Stimulated activated CD4-positive, alpha-beta T cell treated with anti-CD3 and anti-CD28 coated beads, Interleukin-15, amount 100 ng/mL, for 48 hours (primary cell): ENCODE measurements at regions not wholly inside any gene's neighbourhood (a gene's known extent, or its start where the extent isn't known, plus 50 kb on each side); places are given as distances from the start of the nearest gene placed in this dataset.

Experiments used
- DNase-seq, 2 donors: peaks; one replicate each; pipeline ENCODE4 v3.0.0-alpha.2; 2020; ENCODE audit warnings: low read depth in 2 of 2

DNA sequence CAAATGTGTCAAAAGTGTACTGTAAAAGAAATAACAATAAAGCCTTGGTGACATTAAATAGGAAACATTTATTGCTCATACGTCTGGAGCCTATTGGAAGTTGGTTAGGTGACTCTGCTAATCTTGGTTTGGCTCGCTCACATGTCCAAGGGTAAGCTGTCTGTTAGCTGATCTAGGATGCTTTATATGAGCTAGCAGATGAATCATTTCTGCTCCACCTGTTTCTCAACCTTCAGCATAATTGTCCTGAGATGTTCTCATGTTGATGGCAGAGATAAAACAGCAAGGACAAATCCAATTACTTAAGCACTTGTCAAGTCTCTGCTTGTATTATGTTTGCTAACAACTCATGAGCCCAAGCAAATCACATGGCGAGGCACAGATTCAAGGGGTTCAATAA, 56.0 kb upstream of the CD53 start:
- DNase-seq: no peak

DNA sequence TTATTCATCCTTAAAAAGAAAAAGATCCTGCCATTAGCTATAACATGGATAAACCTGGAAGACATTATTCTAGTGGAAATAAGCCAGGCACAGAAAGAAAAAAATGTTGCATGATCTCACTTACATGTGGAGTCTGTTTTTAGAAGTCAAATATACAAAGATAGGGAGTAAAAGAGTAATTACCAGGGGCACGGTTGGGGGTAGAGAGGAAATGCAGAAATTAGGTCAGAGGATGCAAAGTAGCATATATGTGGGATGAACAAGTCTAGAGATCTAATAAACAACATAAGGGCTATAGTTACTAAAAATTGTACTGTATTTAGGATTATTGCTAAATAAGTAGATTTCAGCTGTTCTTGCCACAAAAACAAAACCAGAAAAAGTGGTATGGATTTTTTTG, 61.4 kb upstream of the CD53 start:
- no peak for DNase-seq

DNA sequence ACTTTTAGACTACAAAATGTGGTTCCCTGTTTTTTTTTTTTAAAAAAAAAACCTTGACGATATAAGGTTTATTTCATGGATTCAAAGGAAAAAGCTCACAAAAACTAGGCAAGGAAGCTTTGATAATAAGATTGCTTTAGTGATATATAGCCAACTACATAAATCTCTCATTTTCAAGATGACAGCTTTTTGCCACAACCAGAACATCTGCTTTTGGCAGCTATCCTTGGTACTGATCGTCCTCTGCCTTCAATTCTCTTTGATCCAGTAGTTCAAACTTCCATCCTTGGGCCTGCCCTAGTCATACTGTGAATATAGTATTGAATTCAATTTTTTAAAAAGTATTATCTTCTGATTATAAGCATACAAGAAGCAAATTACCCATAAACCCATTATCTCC, 72.9 kb upstream of the CD53 start:
- DNase-seq: no peak

DNA sequence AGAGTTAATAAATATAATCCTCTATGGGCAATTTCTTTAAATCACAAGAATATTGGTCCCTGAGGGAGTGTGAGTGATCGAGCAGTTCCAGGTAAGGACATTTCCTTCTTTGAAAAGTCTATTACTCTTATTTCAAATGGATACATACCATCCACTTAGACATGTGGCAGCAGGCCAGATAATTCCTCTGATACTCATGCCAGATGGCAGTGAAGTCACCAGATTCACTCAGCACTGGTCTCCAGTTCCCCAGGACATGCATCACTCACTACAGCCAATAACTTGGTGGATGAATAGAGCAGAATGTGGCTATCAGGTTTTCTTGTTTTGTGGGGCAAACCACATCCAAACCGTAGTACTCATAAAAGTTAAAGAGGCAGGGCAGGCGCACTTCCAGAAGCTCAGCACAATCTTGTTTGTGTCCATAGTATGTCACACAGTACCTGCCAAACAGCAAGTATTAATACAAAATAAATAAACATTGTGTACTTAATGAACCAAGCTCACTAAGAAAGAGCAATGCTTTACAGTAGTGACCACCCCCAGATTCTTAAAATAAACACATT, 74.2 kb upstream of the CD53 start:
- DNase-seq: no peak

DNA sequence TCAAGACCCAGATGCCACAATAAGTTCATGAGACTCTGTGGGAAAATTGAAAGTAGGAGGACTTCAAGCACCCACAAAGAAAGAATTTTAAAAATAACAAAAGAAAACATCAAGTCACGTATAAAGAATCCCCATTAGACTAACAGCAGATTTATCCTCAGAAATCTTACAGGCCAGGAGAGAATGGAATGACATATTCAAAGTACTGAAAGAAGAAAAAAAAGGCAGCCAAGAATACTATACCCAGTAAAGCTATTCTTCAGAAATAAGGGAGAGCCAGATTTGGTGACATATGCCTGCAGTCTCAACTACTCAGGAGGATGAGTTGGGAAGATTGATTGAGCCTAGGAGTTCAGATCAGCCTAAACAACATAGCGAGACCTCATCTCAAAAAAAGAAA, 84.3 kb upstream of the CD53 start:
- no peak for DNase-seq

DNA sequence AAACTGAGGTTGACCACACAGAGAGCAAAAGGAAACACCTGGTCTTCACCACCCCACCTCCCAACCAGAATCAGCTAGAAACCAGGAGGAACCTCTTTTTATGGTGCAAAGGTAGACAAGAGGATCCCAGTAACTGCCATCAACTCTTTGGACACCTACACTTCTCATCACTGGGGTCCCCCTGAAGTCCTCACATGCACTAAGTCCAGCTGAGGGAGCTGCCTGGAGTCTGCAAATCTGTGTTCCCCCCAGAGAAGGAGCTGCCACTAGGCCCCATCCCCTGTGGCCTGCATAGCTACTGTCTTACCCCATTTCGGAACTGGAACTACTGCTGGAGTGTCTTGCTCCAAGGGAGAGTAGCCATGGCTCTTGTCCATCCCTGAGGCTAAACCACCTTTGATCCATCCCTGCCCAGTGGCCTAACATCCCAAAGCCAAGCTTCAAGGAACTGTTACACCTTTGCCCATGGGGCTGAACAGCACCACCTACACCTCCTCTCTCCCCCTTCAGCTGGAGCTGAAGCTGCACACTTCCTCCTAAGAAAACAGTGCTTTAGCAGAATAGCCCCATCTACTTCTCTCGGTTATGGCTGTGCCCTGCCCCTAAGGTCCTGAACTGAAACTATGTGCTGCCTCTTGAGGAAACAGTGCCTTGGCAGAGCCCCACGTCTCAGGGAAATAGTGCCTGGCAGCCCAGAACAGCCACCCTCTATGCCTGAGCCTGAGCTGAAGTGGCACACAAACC, 85.4 kb upstream of the CD53 start:
- no peak for DNase-seq

DNA sequence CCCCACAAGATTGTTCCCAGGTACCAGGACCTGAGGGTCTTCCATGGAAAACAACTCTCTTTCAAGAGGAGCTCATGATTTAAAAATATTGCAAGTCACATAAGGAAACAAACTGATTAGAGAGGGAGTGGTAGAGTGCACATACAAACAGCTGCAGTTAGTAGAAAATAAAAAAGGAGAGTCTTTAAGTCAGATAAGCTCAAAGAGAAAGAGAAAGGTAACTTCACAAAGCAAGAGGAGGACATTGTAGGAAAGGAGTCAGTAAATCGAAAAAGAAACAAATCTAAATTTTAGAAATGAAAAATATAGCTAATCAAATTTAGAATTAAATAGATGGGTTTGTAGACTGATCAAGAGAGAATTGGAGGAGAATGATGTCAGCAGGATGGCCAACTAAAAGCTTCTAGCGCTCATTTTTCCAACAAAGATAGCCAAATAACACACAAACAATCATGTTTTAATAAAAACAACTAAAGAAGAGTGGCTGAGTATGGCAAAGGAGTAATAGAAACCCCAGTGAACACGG, 86.1 kb upstream of the CD53 start:
- DNase-seq: no peak

DNA sequence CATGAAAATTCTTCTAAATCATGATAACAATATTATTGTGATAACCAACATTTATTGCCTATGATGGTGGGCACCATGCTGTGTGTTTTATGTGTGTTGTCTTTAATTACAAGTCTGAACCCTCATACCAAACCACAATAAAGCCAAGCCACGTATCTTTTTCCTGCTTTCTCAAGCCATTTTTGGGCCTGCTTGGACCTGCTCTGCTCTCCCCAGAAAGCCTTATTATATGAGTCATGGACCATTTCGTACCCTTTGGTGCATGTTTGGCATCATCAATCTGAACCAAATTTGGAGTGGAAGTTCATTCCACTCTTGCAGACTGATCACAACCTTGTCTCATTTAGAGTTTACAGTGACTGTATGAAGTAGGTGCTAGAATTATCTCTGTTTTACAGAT, 87.3 kb upstream of the CD53 start:
- DNase-seq: no peak

DNA sequence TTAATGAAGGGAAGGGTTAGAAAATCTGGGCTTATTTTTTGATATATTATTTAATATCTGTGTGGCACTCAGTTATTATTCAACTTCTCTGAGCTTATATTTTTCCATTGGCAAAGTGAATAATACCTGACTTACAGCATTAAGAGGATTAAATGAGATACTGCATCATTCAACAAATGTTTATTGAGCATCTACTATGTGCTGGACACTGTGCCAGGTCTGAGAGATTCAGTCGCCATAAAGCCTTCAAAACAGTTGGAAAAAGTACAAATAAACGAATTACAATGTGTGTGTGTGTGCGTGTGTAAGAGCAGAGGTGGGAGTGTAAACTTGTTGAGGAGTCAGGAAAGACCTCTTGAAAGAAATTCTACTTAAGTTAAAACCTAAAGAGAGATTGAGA, 87.9 kb upstream of the CD53 start:
- no peak for DNase-seq

DNA sequence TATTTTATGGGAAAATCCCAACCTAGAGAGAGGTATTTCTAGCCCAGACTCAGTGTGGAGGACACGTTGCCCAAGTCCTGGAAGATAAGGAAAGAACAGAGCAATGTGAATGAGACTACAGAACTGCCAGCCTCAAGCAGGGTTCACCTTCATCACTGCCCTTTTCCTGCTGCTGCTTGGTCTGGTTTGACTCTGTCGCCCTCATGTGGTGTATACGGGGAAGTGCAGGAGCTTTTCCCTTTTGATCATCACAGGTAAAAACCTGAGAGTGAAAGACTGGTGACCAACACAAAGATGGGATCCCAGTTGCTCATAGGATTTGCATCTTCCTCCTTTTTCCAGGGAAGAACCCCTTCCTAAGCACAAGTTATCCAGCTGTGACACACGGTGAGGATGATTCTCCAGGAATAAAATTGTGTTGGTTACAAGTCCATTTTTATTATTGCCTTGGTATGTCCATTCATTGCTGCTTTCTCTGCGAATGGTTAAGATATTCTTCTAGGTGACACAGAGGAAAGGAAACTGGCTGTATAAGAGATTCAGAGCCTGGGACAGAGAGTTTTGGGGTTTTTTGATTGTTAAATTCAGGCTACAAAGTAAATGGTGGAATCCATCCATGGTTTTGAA, 89.5 kb upstream of the CD53 start:
- DNase-seq: peak in 1 of 2 donors; percentile 36

DNA sequence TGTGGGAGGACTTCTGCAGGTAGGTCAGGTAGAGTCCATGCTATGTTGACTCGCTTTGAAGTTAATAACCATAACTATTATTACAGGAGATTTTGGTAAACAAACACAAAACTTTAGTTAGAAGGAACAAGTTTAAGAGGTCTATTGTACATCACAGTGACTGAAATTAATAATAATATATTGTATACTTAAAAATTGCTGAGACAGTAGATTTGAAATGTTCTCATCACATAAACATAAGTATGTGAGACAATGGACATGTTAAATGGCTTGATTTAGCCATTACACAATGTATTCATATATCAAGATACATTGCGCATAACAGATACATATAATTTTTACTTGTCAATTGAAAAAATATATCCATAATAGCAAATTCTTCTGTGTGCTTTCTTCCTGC, 91.4 kb upstream of the CD53 start:
- DNase-seq: no peak

DNA sequence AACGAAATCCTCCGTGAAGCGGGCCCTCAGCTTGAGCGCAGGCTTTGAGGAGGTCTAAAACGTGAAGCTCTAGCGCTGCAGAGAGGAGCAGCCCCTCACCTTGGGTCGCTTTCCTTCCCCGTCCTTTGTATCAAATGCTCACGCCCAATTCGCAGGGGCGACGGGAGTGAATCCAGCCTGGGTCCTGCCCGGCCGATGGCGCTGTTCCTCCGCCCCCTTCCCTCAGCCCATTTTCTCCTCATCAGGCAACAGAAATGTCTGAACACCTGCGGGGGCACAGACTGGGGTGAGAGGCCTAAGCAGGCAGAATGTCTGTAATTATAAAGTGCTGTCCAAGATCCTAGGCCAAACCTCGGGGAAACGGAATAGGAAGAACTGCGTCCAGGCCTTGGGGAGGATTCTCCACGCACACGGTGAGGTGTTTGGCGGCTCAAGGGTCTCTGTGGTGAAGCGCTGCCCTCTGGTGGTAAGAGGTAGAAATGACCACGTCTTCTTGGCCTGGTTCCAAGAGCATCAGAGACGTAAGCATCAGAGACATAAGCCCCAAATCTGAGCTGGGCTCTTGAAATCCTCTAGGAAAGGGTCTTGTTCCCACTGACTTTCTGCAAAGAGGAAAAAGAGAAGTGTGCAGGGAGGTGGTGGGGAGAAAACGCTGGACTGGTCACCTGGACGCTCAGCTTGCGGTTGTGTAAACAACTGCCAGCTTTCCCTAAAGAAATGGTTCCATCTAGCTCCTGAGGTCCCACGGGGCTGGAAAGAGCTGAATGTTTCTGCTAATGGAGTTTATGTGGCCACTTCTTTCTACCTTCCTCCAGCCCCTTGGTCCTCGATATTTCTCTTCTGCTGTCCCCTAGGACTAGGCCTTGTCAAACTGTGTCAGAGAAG, 92.1 kb upstream of the CD53 start:
- peak; percentile 59 to 67 for DNase-seq

DNA sequence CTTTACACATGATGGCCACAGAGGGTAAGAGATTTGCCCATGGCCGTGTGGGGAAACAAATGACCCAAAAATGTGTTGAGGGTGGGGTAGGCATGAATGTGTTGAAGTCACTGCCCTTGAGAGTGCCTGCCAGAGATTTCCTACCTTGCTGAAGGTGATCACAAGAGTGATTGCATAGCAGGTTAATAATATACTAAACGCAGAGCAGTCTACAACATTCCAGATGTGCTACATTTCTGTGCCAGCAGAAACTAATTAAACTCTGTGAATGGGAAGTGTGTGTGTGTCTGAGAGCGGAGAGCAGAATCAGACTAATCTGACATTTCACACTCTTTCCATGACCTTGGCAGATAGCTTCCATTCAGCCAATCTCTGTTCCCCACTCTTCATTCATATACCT, 93.3 kb upstream of the CD53 start:
- DNase-seq: no peak

DNA sequence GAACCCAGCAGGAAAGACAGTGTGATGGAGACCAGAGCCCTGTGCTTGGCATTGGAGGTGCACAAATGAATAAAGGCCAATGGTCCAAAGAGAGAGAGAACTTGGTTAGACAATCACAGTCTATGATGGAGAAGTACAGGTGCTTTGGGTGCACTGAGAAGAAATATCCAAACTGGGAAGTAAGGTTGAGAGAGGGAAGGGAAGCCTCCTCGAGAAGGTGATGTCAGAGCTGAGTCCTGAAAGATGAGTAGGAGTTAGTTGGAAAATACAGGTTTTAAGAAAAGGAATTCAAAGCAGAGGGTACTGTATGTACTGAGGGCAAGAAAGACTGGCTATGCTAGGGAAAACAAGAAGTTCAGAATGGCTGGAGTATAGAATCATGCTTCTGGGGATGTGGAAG, 94.1 kb upstream of the CD53 start:
- DNase-seq: no peak

DNA sequence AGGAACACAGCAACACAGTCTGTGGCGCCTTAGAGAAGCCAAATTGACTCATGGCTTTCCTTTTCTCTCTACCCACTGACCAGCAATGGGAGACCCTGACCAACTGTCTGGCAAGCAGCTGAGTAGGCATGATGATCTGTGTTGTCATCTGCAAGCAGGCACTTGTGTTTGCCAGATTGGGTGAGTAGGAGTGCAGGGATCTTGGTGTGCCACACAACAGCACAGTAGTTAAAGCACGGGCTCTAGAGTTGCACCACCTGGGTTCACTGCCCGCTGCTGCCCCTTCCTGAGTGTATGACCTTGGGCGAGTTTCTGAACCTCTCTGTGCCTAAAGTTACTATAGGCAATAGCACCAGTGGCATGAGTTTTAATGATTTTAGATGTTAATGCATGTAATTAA, 95.7 kb upstream of the CD53 start:
- DNase-seq: no peak

DNA sequence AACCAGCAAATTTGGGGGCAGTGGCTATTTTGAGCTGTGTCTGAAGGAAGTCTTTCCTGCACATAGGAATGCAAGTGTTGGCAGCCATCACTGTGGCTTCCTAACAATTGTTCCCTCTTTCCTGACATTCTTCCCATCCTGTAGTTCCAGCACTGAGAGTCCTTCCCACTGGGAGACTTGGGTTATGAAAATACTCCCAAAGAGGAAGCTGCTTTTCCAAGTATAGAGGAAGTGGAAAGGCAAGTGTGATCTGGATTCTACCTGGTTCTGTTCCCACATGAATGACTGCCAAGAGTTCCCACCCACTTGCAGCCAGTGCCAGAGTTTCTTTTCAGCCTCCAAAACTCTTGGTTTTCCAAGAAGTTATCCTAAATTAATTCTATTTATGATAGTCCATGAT, 98.5 kb upstream of the CD53 start:
- DNase-seq: no peak

DNA sequence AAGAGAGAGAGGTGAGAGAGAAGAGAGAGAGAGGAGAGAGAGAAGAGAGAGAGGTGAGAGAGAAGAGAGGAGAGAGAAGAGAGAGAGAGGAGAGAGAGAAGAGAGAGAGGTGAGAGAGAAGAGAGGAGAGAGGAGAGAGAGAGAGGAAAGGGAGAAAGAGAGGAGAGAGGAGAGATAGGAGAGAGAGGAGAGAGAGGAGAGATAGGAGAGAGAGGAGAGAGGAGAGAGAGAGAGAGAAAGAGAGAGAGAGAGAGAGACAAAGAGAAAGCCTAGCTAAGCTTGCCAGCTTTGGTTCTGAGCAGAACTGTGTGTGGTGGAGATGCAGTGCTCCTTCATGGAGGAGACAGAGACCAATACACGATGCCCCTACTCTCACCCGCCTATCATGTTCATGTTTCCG, 99.1 kb upstream of the KCNA3 start:
- DNase-seq: no peak

DNA sequence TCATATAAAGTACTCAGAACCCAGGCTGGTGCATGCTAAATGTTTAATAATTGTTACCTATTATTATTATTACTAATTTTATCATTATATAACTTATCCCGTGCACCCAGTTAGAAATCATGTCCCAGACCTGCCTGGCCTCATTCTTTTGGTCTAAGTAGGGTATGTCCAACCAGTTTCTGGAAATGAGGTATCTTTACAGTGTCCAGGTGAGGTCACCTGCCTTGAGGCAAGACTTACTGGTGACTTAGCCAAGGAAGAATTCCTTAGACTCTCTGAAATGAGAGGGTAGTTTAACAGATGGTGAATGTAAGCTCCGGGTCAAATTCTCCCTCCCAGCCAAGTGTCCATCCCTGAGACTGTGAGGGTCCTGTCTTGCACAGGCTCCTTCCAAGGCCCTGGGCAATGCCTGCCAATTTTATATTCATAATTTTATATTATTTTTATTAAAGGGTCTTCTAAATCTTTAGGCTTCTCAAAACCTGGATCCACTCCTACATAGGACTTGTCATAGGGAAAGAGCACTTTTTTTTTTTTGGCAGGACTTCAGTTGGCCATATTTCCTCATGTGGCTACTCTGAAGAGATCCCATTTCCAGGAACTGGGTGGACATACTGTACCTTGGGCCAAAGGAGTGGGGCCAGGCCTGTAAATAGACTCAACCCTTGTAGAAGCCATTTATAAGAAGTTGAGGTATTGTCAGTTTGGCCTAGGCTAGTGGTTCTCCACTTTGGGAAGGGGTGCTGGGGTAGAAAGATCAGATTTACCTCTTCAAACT, 96.7 kb upstream of the KCNA3 start:
- no peak for DNase-seq

DNA sequence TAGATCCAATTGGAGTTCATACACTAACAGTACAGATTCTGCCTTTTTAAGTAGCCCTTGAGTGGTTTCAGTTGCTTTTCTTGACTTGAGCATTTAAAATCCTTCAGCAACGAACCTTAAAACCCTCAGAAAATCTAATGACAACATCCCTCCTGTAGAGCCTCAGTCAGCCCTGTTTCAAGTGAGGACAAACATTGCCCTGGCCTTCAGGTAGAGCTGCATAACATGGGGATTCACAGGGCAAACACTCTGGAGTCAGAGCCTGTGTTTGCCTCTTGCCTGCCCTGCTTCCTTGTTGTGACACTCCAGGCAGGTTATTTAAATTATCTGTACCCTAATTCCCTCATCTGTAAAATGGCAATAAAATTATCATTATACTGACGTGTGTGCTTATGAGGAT, 96.1 kb upstream of the KCNA3 start:
- DNase-seq: no peak

DNA sequence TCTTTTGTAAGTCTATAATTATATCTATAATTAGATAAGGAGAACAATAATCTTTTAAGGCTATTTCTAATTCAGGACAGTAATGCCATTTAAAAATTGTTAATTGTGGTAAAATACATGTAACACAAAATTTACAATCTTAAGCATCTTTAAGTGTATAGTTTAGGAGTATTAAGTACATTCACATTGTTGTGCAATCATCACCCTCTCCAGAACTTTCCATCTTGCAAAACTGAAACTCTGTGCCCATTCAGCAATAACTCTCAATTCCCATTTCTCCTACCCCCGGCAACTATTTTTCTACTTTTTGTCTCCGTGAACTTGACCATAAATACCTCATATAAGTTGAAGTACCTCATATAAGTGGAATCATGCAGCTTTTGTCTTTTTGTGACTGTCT, 93.9 kb upstream of the KCNA3 start:
- DNase-seq: no peak

DNA sequence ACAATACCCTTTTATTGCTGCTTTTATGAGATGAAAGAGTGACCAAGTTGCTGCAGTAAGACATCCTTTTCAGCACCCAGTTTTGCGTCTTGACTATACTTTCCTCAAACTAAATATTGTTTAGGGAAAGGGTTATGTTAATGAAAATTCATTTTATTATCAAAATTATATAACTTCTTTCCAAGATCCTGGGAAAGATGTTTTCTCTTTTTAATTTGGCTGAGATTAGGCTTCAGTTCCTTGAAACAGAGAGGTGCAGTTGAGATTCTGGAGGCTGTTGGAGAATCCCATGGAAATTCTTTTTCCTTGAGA, 91.6 kb upstream of the KCNA3 start:
- no peak for DNase-seq
